ENCODE measurements at regions not wholly inside any gene's neighbourhood (a gene's known extent, or its start where the extent isn't known, plus 50 kb on each side); places are given as distances from the start of the nearest gene placed in this dataset.
"Not testable (repeated sequence)": the region's sequence is repeated elsewhere in the genome, so short reads cannot be mapped to it uniquely, and the experiment has no call there.

GRCh38 chr10:64416011-64416410 lies 894.8 kb downstream of the REEP3 start:
- H3K27ac ChIP-seq (ENCODE audit: insufficient read depth, low read length, poor library complexity, severe bottlenecking) = no peak overlapping the region
- Mint-ChIP-seq H3K4me3 (no peak overlapping the region), H3K27me3 (no peaks in the 10 kb centered on the region), H3K9me3 (peaks cover 0 to 4% (median 0%) of the 10 kb centered on the region in 7 donors), H3K27ac (no peak overlapping the region), H3K36me3 (no peaks in the 10 kb centered on the region), H3K4me1 (no peaks in the 10 kb centered on the region)
- no peak overlapping the region for H3K4me3 ChIP-seq (ENCODE audit: low read depth, low read length)
- H3K9me3 ChIP-seq (ENCODE audit: control insufficient read depth in 2 of 2, low read length in 2 of 2) = no peaks in the 10 kb centered on the region
- no peak for ATAC-seq (ENCODE audit: low read depth in 2 of 2)
- H3K27me3 ChIP-seq (ENCODE audit: control insufficient read depth, insufficient read depth, low read length) = no peaks in the 10 kb centered on the region
- no peaks in the 10 kb centered on the region for H3K4me1 ChIP-seq (ENCODE audit: control insufficient read depth, insufficient read depth, low read length, poor library complexity, severe bottlenecking)
- no peak for DNase-seq
- H3K36me3 ChIP-seq (ENCODE audit: control insufficient read depth, insufficient read depth, low read length) = no peaks in the 10 kb centered on the region

DNA sequence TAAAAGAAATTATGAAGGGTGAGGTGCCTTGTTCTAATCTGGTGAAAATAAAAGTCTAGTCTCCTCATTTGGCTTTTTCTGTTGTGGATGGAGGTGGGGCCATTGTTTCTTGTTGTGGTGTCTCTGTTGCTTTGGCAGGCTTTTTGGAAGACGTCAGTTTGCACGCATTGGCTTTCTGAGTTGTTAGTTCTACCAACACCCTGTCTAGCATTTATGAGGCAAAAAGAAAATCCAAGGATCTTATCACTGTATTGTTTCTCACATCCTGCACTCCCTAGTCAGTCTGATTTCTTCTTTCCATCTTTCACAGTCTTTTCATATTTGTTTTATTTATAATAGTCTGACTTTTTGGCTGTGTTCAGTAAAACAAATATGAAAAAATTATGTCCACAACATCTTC lies 898.3 kb downstream of the REEP3 start:
- no peak overlapping the region for H3K27ac ChIP-seq (ENCODE audit: insufficient read depth, low read length, poor library complexity, severe bottlenecking)
- no peak for DNase-seq
- no peaks in the 10 kb centered on the region for H3K4me1 ChIP-seq (ENCODE audit: control insufficient read depth, insufficient read depth, low read length, poor library complexity, severe bottlenecking)
- H3K9me3 ChIP-seq (ENCODE audit: control insufficient read depth in 2 of 2, low read length in 2 of 2) = no peaks in the 10 kb centered on the region
- H3K4me3 Mint-ChIP-seq = no peak overlapping the region
- no peak overlapping the region for H3K27ac Mint-ChIP-seq
- no peaks in the 10 kb centered on the region for H3K36me3 Mint-ChIP-seq
- H3K4me3 ChIP-seq (ENCODE audit: low read depth, low read length) = no peak overlapping the region
- H3K27me3 Mint-ChIP-seq = no peaks in the 10 kb centered on the region
- H3K27me3 ChIP-seq (ENCODE audit: control insufficient read depth, insufficient read depth, low read length) = no peaks in the 10 kb centered on the region
- no peaks in the 10 kb centered on the region for H3K4me1 Mint-ChIP-seq
- peaks cover 0 to 6% (median 0%) of the 10 kb centered on the region in 7 donors for H3K9me3 Mint-ChIP-seq
- ATAC-seq (ENCODE audit: low read depth in 2 of 2) = no peak
- H3K36me3 ChIP-seq (ENCODE audit: control insufficient read depth, insufficient read depth, low read length) = no peaks in the 10 kb centered on the region

- Mint-ChIP-seq H3K27me3 (no peaks in the 10 kb centered on the region), H3K36me3 (no peaks in the 10 kb centered on the region), H3K4me3 (no peak overlapping the region), H3K27ac (no peak overlapping the region), H3K4me1 (no peaks in the 10 kb centered on the region), H3K9me3 (peaks cover 0 to 6% (median 2%) of the 10 kb centered on the region in 7 donors)
- H3K4me3 ChIP-seq (ENCODE audit: low read depth, low read length) = no peak overlapping the region
- DNase-seq = no peak
- no peak for ATAC-seq (ENCODE audit: low read depth in 2 of 2)
- H3K27me3 ChIP-seq (ENCODE audit: control insufficient read depth, insufficient read depth, low read length) = no peaks in the 10 kb centered on the region
- no peak overlapping the region for H3K27ac ChIP-seq (ENCODE audit: insufficient read depth, low read length, poor library complexity, severe bottlenecking)
- no peaks in the 10 kb centered on the region for H3K36me3 ChIP-seq (ENCODE audit: control insufficient read depth, insufficient read depth, low read length)
- H3K9me3 ChIP-seq (ENCODE audit: control insufficient read depth in 2 of 2, low read length in 2 of 2) = no peaks in the 10 kb centered on the region
- H3K4me1 ChIP-seq (ENCODE audit: control insufficient read depth, insufficient read depth, low read length, poor library complexity, severe bottlenecking) = no peaks in the 10 kb centered on the region
Measured at GRCh38 chr10:64426745-64427144, 905.5 kb downstream of the REEP3 start.

GRCh38 chr10:64430690-64431323 lies 909.6 kb downstream of the REEP3 start:
- Mint-ChIP-seq H3K36me3 (no peaks in the 10 kb centered on the region), H3K4me1 (no peaks in the 10 kb centered on the region), H3K27me3 (no peaks in the 10 kb centered on the region), H3K27ac (no peak overlapping the region), H3K9me3 (peaks cover 0 to 3% (median 0%) of the 10 kb centered on the region in 7 donors), H3K4me3 (no peak overlapping the region)
- ATAC-seq (ENCODE audit: low read depth in 2 of 2) (no peak), DNase-seq (no peak)
- no peaks in the 10 kb centered on the region for H3K36me3 ChIP-seq (ENCODE audit: control insufficient read depth, insufficient read depth, low read length)
- no peaks in the 10 kb centered on the region for H3K4me1 ChIP-seq (ENCODE audit: control insufficient read depth, insufficient read depth, low read length, poor library complexity, severe bottlenecking)
- no peaks in the 10 kb centered on the region for H3K9me3 ChIP-seq (ENCODE audit: control insufficient read depth in 2 of 2, low read length in 2 of 2)
- H3K4me3 ChIP-seq (ENCODE audit: low read depth, low read length) = no peak overlapping the region
- no peaks in the 10 kb centered on the region for H3K27me3 ChIP-seq (ENCODE audit: control insufficient read depth, insufficient read depth, low read length)
- no peak overlapping the region for H3K27ac ChIP-seq (ENCODE audit: insufficient read depth, low read length, poor library complexity, severe bottlenecking)

GRCh38 chr10:64441872-64442271 lies 920.7 kb downstream of the REEP3 start:
- not testable (repeated sequence) for H3K27ac ChIP-seq (ENCODE audit: insufficient read depth, low read length, poor library complexity, severe bottlenecking); H3K27me3 ChIP-seq (ENCODE audit: control insufficient read depth, insufficient read depth, low read length); H3K4me3 Mint-ChIP-seq; H3K36me3 Mint-ChIP-seq; H3K36me3 ChIP-seq (ENCODE audit: control insufficient read depth, insufficient read depth, low read length); H3K9me3 Mint-ChIP-seq; DNase-seq; ATAC-seq (ENCODE audit: low read depth in 2 of 2); H3K27me3 Mint-ChIP-seq; H3K9me3 ChIP-seq (ENCODE audit: control insufficient read depth in 2 of 2, low read length in 2 of 2); H3K4me1 Mint-ChIP-seq; H3K4me1 ChIP-seq (ENCODE audit: control insufficient read depth, insufficient read depth, low read length, poor library complexity, severe bottlenecking); H3K4me3 ChIP-seq (ENCODE audit: low read depth, low read length)
- peak overlapping the region in 1 of 3 donors; percentile 48 for H3K27ac Mint-ChIP-seq

DNA sequence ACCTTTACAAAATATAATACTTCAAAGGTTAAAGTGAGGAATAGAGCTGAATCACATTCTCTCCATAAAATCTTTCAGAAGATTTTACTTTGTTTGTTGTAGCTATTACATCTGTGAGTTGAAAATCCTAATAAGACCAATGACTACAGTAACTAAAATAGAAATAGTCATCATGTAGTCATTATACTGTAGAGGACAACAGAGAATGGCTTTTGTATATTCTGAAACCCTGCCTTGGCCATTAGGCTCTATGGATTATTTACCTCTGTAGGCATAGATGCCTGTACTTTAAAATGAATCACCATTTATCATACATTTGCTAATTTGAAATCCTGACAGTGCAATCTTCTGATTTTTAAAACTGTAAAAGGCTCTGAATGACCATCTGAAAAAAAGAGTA lies 923.0 kb downstream of the REEP3 start:
- H3K9me3 Mint-ChIP-seq = peaks cover 0 to 6% (median 5%) of the 10 kb centered on the region in 7 donors
- no peaks in the 10 kb centered on the region for H3K27me3 ChIP-seq (ENCODE audit: control insufficient read depth, insufficient read depth, low read length)
- DNase-seq (no peak), ATAC-seq (ENCODE audit: low read depth in 2 of 2) (no peak)
- H3K9me3 ChIP-seq (ENCODE audit: control insufficient read depth in 2 of 2, low read length in 2 of 2) = no peaks in the 10 kb centered on the region
- no peaks in the 10 kb centered on the region for H3K36me3 ChIP-seq (ENCODE audit: control insufficient read depth, insufficient read depth, low read length)
- no peaks in the 10 kb centered on the region for H3K27me3 Mint-ChIP-seq
- no peak overlapping the region for H3K4me3 Mint-ChIP-seq
- no peaks in the 10 kb centered on the region for H3K4me1 ChIP-seq (ENCODE audit: control insufficient read depth, insufficient read depth, low read length, poor library complexity, severe bottlenecking)
- H3K27ac Mint-ChIP-seq = no peak overlapping the region
- H3K36me3 Mint-ChIP-seq = no peaks in the 10 kb centered on the region
- no peaks in the 10 kb centered on the region for H3K4me1 Mint-ChIP-seq
- H3K4me3 ChIP-seq (ENCODE audit: low read depth, low read length) = no peak overlapping the region
- H3K27ac ChIP-seq (ENCODE audit: insufficient read depth, low read length, poor library complexity, severe bottlenecking) = no peak overlapping the region

- H3K27me3 Mint-ChIP-seq = no peaks in the 10 kb centered on the region
Measured at GRCh38 chr10:64444564-64444963, 923.4 kb downstream of the REEP3 start.

DNA sequence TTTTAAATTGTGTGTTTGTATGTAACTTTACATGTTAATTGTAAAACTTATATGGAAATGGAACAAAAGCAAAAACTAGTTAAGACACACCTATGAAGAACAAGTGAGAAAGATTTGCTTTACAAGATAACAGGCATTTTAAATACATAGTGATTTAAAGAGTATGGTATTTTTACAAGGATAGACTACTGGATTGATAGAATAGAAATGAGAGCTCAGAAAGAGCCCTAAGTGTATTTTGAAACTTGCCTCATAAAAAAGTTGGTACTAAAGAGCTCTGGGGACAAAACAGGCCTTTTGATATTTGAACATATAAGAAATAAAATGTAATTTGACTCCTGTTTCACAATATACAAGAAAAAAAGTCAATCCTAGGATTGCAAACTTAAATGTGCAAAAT lies 928.4 kb downstream of the REEP3 start:
- no peaks in the 10 kb centered on the region for H3K27me3 Mint-ChIP-seq
- H3K27me3 ChIP-seq (ENCODE audit: control insufficient read depth, insufficient read depth, low read length) = no peaks in the 10 kb centered on the region
- H3K27ac ChIP-seq (ENCODE audit: insufficient read depth, low read length, poor library complexity, severe bottlenecking) = no peak overlapping the region
- H3K4me3 Mint-ChIP-seq = no peak overlapping the region
- no peaks in the 10 kb centered on the region for H3K4me1 ChIP-seq (ENCODE audit: control insufficient read depth, insufficient read depth, low read length, poor library complexity, severe bottlenecking)
- ATAC-seq (ENCODE audit: low read depth in 2 of 2) (no peak), DNase-seq (no peak)
- H3K27ac Mint-ChIP-seq = no peak overlapping the region
- no peaks in the 10 kb centered on the region for H3K36me3 ChIP-seq (ENCODE audit: control insufficient read depth, insufficient read depth, low read length)
- H3K9me3 Mint-ChIP-seq = peaks cover 0 to 4% (median 0%) of the 10 kb centered on the region in 7 donors
- H3K9me3 ChIP-seq (ENCODE audit: control insufficient read depth in 2 of 2, low read length in 2 of 2) = no peaks in the 10 kb centered on the region
- H3K4me1 Mint-ChIP-seq = no peaks in the 10 kb centered on the region
- no peak overlapping the region for H3K4me3 ChIP-seq (ENCODE audit: low read depth, low read length)
- no peaks in the 10 kb centered on the region for H3K36me3 Mint-ChIP-seq

More at GRCh38 chr10:64444564-64444963, 923.4 kb downstream of the REEP3 start:
- Mint-ChIP-seq H3K27ac (no peak overlapping the region), H3K36me3 (no peaks in the 10 kb centered on the region), H3K4me3 (no peak overlapping the region), H3K4me1 (no peaks in the 10 kb centered on the region), H3K9me3 (peaks cover 0 to 3% (median 1%) of the 10 kb centered on the region in 7 donors)
- H3K36me3 ChIP-seq (ENCODE audit: control insufficient read depth, insufficient read depth, low read length) = no peaks in the 10 kb centered on the region
- H3K4me1 ChIP-seq (ENCODE audit: control insufficient read depth, insufficient read depth, low read length, poor library complexity, severe bottlenecking) = no peaks in the 10 kb centered on the region
- H3K4me3 ChIP-seq (ENCODE audit: low read depth, low read length) = no peak overlapping the region
- no peak for ATAC-seq (ENCODE audit: low read depth in 2 of 2)
- DNase-seq = no peak
- no peak overlapping the region for H3K27ac ChIP-seq (ENCODE audit: insufficient read depth, low read length, poor library complexity, severe bottlenecking)
- H3K27me3 ChIP-seq (ENCODE audit: control insufficient read depth, insufficient read depth, low read length) = no peaks in the 10 kb centered on the region
- no peaks in the 10 kb centered on the region for H3K9me3 ChIP-seq (ENCODE audit: control insufficient read depth in 2 of 2, low read length in 2 of 2)
